ENCODE measurements at regions not wholly inside any gene's neighbourhood (a gene's known extent, or its start where the extent isn't known, plus 50 kb on each side); places are given as distances from the start of the nearest gene placed in this dataset.
"Not testable (repeated sequence)": the region's sequence is repeated elsewhere in the genome, so short reads cannot be mapped to it uniquely, and the experiment has no call there.

DNA sequence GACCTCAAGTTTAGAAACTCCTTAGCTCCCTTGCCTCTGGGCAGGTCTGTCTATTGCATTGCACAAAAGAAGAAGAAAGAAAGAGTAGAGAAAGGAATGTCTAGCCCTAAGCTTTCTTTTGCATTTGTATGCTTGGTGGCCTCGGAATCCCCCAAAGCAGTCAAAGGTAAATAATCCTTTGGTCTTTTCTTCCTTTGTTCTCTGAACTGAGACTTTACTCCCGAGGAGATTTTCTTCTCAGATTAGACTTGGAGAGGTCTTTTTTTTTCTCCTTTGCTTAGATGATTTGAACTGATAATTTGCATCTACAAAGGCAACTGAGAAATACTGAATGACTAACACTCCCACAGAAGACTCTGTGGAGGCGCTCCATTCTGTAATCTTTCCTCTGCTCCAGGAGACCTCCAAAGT lies 93.2 kb downstream of the AKR1D1 start:
- DNase-seq = no peak

GRCh38 chr7:138170298-138170697 lies 94.0 kb downstream of the AKR1D1 start:
- no peak for DNase-seq

GRCh38 chr7:138170959-138171703 lies 94.9 kb downstream of the AKR1D1 start:
- DNase-seq = no peak

GRCh38 chr7:138173548-138173947 lies 97.3 kb downstream of the AKR1D1 start:
- DNase-seq = no peak

DNA sequence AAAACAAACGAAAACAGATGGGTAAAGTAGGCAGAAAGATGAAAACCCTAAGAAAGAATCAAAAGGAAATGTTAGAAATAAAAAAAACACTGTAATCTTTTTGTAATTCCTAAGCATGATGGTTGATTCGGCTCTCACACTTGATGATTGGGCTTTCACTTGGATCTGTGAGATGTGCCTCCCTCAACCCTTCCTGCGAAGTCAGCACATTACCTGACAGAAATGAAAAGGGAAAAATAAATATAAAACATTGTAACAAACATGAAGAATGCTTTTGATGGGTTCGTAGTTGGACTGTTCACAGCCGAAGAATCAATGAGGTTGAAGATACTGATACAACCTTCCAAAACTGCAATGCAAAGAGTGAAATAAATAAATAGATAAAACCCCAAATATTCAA lies 99.8 kb downstream of the AKR1D1 start:
- DNase-seq = no peak

DNA sequence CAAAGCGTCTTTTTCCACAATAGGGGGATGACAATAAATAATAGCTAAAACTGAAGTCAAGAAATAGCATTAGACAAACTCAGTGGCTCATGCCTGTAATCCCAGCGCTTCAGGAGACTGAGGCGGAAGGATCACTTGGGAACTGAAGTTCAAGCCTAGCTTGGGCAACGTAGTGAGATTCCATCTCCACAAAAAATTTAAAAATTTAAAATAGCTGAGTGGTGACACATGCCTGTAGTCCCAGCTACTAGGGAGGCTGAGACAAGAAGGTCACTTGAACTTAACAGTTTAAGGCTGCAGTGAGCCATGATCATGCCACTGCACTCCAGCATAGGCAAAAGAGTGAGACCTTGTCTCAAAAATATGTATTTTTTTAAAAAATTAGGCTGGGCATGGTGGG lies 107.9 kb downstream of the AKR1D1 start:
- DNase-seq = no peak

GRCh38 chr7:138185132-138185908 lies 109.1 kb downstream of the AKR1D1 start:
- no peak for DNase-seq

- peak; percentile 42 for DNase-seq
Measured at GRCh38 chr7:138186951-138187351, 110.7 kb downstream of the AKR1D1 start.

DNA sequence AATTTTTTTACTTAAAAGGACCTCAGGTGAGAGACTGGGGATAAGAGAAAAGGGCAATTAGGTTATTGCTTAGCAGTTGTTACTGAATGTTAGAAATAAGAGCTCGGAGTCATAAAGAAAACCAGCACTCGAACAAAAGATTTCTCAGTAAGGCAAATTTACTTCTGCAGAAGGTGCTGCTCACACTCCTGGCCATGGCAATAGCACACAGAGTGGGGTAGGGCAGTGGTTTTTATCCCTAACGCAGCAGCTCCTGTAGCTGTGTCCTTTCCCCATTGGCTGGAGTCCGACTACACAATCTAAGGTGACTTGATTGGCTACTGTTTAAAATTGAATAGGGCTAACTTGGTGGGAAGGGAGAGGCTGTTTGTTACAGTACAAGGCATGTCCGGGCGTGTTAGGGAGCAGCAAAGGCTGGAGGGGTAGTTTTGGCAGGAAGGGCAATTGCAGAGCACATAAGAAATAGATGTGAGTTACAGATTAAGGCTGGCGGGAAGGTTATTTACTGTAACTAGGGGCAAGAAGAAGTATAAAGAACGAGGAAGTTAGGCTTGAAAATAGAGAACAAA lies 112.1 kb downstream of the AKR1D1 start:
- DNase-seq = no peak

DNA sequence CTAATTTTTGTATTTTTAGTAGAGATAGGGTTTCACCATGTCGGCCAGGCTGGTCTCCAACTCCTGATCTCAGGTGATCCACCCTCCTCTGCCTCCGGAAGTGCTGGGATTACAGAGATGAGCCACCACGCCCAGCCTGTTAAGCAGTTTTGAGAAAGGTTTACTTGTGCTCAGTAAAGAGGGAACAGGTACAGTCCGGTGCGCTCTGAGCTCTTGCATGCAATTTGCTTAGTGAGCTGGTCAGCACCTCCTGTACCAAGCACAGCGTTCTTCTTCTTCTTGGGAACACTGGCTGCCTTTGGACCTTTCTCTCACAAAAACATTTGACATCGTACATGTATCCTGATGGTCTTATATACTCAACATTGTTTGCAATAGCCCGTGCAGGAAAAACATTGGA lies 118.3 kb downstream of the AKR1D1 start:
- no peak for DNase-seq

DNA sequence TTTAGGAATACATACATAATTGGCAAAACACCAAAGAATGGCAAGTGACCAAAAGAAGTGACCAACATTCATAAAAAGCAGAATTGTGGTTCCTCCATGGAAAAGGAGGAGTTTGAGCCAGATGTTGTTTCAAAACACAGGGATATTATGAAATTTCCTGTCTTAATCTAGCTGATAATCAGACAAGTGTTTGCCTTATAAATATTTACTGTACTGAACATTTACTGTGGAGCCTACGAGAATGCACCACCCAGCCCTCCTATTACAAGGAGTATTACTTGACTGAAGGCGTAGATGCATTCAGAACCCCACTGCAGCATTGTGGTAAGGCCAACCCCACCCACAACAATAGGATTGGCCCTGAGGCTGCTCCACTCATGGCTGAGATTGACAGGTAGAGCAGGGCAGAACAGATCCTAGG lies 118.9 kb downstream of the AKR1D1 start:
- DNase-seq = peak; percentile 39

- not testable (repeated sequence) for DNase-seq
Measured at GRCh38 chr7:138196503-138196946, 120.3 kb downstream of the AKR1D1 start.

- DNase-seq = no peak
Measured at GRCh38 chr7:138196971-138197896, 121.0 kb downstream of the AKR1D1 start.

DNA sequence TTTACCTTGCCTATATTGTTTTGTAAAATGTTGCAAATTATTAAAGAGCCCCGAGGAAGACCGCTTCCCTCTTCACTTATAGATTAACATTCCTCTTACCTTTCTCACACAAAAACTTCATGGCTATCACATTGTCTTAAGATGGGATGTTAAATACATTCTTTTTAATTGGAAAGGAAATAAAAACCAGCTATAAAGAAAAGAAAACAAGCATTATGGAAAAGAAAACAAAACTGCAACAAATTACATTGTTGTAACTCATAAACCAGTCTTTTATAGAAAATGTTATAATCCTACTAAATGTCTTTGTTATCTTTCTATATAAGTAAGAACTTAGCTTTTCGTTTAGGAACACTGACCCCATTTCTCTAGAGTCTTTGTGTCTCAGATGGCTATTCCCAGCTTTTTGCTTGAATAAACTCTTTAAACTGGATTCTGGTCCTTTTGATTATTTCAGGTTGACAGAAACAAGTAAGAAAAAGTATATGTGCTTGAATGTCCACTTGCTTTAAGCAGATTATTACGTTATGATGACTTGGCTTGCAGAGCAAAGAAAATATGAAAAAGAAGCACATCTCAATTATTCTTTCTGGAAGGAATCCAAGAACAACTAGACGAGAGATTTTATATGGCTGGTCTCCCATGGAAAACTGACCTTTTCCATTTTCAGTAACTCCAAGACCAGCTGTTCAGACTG lies 128.2 kb downstream of the AKR1D1 start:
- DNase-seq = no peak

- no peak for DNase-seq
Measured at GRCh38 chr7:138204982-138205298, 128.7 kb downstream of the AKR1D1 start.

DNA sequence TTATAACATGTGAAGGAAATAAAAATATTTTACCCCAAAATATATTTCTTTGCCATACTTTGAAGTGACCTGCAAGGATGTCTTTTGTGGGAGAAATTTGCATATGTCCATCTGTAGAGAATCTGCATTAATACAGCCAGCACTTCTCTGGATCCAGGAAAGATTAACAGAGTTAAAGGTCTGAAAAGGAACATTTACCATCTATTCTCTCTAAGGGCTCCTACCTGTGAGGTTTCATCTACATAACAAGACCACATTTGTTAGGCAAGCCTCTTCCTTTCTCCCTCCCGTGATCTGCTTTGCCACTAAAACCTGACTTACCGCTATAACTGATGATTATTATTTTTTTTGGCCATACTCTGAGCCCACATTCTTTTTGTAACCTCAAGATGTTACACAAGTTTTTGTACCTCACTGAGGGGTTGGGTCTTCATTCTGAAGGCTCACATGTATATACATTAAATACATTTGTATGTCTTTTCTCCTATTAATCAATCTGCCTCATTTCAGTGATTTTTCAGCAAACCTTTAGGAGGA lies 129.4 kb downstream of the AKR1D1 start:
- DNase-seq = no peak

DNA sequence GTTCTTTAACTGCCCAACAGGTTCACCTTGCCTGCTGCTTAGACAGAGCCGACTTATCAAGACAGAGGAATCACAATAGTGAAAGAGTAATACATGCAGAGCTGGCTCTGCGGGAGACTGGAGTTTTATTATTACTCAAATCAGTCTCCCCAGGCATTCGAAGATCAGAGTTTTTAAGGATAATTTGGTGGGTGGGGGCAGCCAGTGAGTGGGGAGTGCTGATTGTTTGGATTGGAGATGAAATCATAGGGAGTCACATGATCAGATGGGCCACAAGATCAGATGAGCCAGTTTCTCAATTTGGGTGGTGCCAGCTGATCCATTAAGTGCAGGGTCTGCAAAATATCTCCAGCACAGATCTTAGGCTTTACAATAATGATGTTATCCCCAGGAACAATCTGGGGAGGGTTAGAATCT lies 131.3 kb downstream of the AKR1D1 start:
- DNase-seq = no peak

- DNase-seq = no peak
Measured at GRCh38 chr7:138208142-138208570, 131.9 kb downstream of the AKR1D1 start.

DNA sequence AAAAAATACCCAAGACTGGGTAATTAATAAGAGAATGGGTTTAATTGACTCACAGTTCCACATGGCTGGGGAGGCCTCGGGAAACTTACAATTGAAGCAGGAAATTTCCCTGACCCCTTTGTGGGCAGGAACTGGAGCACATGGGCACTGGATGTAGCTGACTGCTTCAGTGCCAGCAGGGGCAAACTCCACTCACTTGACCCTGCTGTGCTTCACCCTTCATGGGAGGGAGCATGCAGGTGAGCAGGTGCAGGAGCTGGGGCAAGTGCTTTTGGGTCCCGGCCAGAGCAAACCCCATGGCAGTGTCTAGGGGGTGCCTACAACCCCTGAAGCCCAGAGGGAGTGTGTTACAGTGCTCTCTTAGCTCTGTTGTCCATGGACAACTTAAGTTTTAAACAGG lies 132.6 kb downstream of the AKR1D1 start:
- peak; percentile 28 for DNase-seq

DNA sequence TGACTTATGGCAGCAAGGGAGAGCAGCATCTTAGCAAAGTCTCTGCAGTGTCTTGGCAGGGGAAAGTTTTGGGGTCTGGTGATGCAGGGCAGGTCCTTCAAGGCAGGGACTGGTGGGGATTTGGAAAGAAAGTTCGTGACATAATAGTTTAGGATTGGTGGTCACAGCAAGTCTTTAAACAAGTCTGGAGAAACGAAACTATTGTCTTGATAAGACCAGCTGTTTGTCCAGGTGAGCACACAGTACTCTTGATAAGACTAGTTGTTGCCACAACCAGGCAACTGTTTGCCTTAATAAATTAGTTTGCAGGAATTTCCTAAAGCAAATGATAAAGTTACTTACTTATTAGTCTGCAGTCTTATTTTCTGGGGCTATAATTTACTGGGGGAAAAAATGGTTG lies 136.1 kb downstream of the AKR1D1 start:
- DNase-seq = peak; percentile 55

DNA sequence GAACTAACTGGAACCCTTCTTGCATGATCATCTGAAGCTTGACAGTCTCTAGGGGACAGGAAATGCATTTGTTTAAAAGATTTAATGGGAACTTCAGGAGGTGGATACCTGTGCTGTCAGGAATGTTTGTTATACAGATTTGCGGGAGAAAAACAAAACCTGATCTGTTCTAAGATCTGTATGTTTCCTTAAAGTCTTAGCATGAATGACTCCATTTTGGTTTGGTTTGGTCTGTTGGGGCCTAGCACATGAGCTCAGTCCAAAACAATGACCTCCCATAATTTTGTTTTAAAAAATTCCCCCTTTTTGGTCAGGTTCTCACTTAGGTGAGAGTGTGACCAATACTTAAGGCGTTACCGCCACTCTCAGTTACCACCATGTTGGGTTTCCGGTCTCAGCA lies 138.7 kb downstream of the AKR1D1 start:
- DNase-seq = no peak

DNA sequence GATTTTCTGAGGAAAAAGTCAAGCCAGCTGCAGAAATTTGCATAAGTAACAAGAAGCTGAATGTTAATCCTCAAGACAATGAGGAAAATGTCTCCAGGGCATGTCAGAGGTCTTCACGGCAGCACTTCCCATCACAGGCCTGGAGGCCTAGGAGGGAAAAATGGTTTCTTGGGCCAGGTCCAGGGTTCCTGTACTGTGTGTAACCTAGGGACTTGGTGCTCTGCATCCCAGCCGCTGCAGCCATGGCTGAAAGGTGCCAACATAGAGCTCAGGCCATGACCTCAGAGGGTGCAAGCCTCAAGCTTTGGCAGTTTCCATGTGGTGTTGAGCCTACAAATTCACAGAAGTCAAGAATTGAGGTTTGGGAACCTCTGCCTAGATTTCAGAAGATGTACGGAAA lies 144.1 kb downstream of the AKR1D1 start:
- DNase-seq = not testable (repeated sequence)

All from DMS53 (cell line).